ENCODE measurements at regions not wholly inside any gene's neighbourhood (a gene's known extent, or its start where the extent isn't known, plus 50 kb on each side); places are given as distances from the start of the nearest gene placed in this dataset.

DNA sequence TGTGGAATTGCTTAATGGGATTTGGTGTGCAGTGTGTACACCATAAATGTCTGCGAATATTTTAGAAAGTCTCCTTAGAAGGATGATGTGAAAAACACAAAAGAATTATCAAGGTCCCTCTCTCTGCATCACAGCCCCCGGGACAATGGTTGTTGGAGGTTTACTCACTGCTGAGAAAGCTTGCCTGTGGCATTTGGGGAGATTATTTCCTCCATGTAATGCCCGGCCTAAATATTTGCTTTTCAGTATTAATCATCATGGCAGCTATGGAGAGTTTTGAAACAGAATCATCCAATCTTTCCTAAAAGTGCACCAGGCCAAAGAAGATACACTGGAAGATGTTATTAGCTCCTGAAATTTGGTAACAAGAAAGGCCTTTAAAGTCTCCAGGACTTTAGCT is 113.8 kb upstream of the ADCY1 start:
- no peak for TF ChIP-seq POLR2AphosphoS5 (IDR thresholded peaks at IDR 0.05)
- no peak for TF ChIP-seq CTCF (IDR thresholded peaks at IDR 0.05)
- TF ChIP-seq POLR2A (IDR thresholded peaks at IDR 0.05) = no peak

Measured in suprapubic skin (tissue), 4 donors.